B cell (primary cell): ENCODE measurements at regions not wholly inside any gene's neighbourhood (a gene's known extent, or its start where the extent isn't known, plus 50 kb on each side); places are given as distances from the start of the nearest gene placed in this dataset.

Experiments
- ATAC-seq: fragments of 200-7000 bp; cut with Tn5 transposase; one replicate; pipeline ENCODE4 v1.10.0; 2021; ENCODE audit warnings: low read depth, mild to moderate bottlenecking, moderate number of reproducible peaks, moderate library complexity
- CTCF ChIA-PET: fragments of 350-600 bp; sonication (Branson Sonifier 250); formaldehyde crosslinking; loops from one replicate; lab custom pipeline; 2021; ENCODE audit warnings: antibody characterized with exemption, inconsistent platforms; lab: Charles Lee
- POLR2A ChIA-PET: fragments of 350-600 bp; sonication (Branson Sonifier 250); formaldehyde crosslinking; loops from one replicate; lab custom pipeline; 2021; ENCODE audit warnings: antibody characterized with exemption; lab: Charles Lee
- DNase-seq: peaks from one replicate; pipeline ENCODE4 v3.0.0; 2013
- H2AFZ ChIP-seq: 2 replicates; pipeline ENCODE4 v1.6.1; 2012; ENCODE audit warnings: mild to moderate bottlenecking, low read depth, low read length; ENCODE audit not compliant: insufficient read depth, poor library complexity, severe bottlenecking
- H3K27ac ChIP-seq, 2 donors: 1 replicate in 1 of 2; 2 replicates in 1 of 2; pipeline ENCODE4 v1.5.1; 2012 to 2013; ENCODE audit warnings: low read length in 2 of 2, mild to moderate bottlenecking in 2 of 2, moderate library complexity in 1 of 2
- H3K27me3 ChIP-seq, 4 experiments: fragments of 200-600 bp in 1 of 4; sonication (generic) in 1 of 4; replicated peaks in 1 of 4; 1 replicate in 2 of 4; 2 replicates in 2 of 4; pipeline versions ENCODE4 v1.6.1 to v1.7.0; 2013 to 2016; ENCODE audit warnings: low read length in 3 of 4, mild to moderate bottlenecking in 2 of 4, mixed read lengths in 1 of 4, moderate library complexity in 1 of 4; ENCODE audit not compliant: insufficient read depth in 4 of 4, control insufficient read depth in 3 of 4; ENCODE audit errors: control extremely low read depth in 1 of 4
- H3K36me3 ChIP-seq, 2 experiments: replicated peaks in 1 of 2; 1 replicate in 1 of 2; 2 replicates in 1 of 2; pipeline versions ENCODE4 v1.6.1 to v1.7.1; 2013; ENCODE audit warnings: low read length in 1 of 2; ENCODE audit not compliant: insufficient read depth in 2 of 2, control insufficient read depth in 1 of 2; ENCODE audit errors: control extremely low read depth in 1 of 2, extremely low read depth in 1 of 2
- H3K4me1 ChIP-seq, 2 donors: fragments of 200-600 bp in 1 of 2; sonication (generic) in 1 of 2; 1 replicate in 1 of 2; 2 replicates in 1 of 2; pipeline versions ENCODE4 v1.5.1 to v1.6.1; 2013 to 2017; ENCODE audit warnings: low read length in 2 of 2; ENCODE audit not compliant: control insufficient read depth in 2 of 2, insufficient read depth in 2 of 2
- H3K4me2 ChIP-seq: replicated peaks from 2 replicates; pipeline ENCODE3; 2012; ENCODE audit warnings: mild to moderate bottlenecking, low read depth, low read length; ENCODE audit not compliant: poor library complexity, severe bottlenecking
- H3K4me3 ChIP-seq, 5 experiments: fragments of 200-600 bp in 1 of 5; sonication (generic) in 1 of 5; 1 replicate in 3 of 5; 2 replicates in 2 of 5; pipeline versions ENCODE4 v1.5.1 to v1.7.0; 2011 to 2016; ENCODE audit warnings: low read length in 4 of 5, mild to moderate bottlenecking in 4 of 5, low read depth in 2 of 5, control low read depth in 1 of 5, moderate library complexity in 1 of 5; ENCODE audit not compliant: insufficient read depth in 1 of 5; ENCODE audit errors: control extremely low read depth in 1 of 5, extremely low read depth in 1 of 5
- H3K79me2 ChIP-seq: fragments of 200-600 bp; sonication (generic); one replicate; pipeline ENCODE4 v1.6.0; 2016; ENCODE audit warnings: low read length; ENCODE audit not compliant: control insufficient read depth, insufficient read depth
- H3K9ac ChIP-seq: fragments of 200-600 bp; sonication (generic); 2 replicates; pipeline ENCODE4 v1.6.1; 2017; ENCODE audit warnings: mild to moderate bottlenecking, low read length, moderate library complexity
- H3K9me3 ChIP-seq, 3 donors: one replicate each; pipeline versions ENCODE4 v1.6.1 to v1.7.1; 2013; ENCODE audit warnings: low read length in 2 of 3; ENCODE audit not compliant: control insufficient read depth in 2 of 3, insufficient read depth in 1 of 3; ENCODE audit errors: control extremely low read depth in 1 of 3
- H4K20me1 ChIP-seq: 2 replicates; pipeline ENCODE4 v1.6.0; 2012; ENCODE audit warnings: mild to moderate bottlenecking, low read length; ENCODE audit not compliant: insufficient read depth, control insufficient read depth, poor library complexity, severe bottlenecking
- H3K27ac Mint-ChIP-seq: one replicate; pipeline ENCODE4 v1.8.0; 2021; ENCODE audit warnings: mixed read lengths
- H3K27me3 Mint-ChIP-seq: one replicate; pipeline ENCODE4 v1.8.0; 2021; ENCODE audit warnings: mixed read lengths
- H3K4me1 Mint-ChIP-seq: one replicate; pipeline ENCODE4 v1.8.0; 2021; ENCODE audit warnings: mixed read lengths
- H3K4me3 Mint-ChIP-seq: one replicate; pipeline ENCODE4 v1.8.0; 2021; ENCODE audit warnings: mixed read lengths
- H3K9me3 Mint-ChIP-seq: one replicate; pipeline ENCODE4 v1.8.0; 2022; ENCODE audit warnings: mixed read lengths; ENCODE audit not compliant: insufficient read depth
- EZH2 ChIP-seq: IDR thresholded peaks from 2 replicates; pipeline ENCODE4 v1.6.1; 2012; ENCODE audit warnings: borderline replicate concordance, low read depth, mild to moderate bottlenecking, moderate library complexity, low read length; ENCODE audit not compliant: insufficient read depth, poor library complexity, severe bottlenecking
- WGBS: methylation state at CpG from one replicate; pipeline ENCODE4 v1.1.5; 2013; ENCODE audit warnings: missing lambda C conversion rate; ENCODE audit not compliant: insufficient coverage; 5-methylcytosine and 5-hydroxymethylcytosine counted together
- intact Hi-C: fragments of 100-400 bp; cut with micrococcal nuclease; formaldehyde crosslinking; loops from one replicate; pipeline ENCODE4 v1.10.0; 2022
- TF ChIP-seq, protein P1 (sequence below): fragments of 200-600 bp; IDR thresholded peaks from one replicate; pipeline ENCODE4 v1.8.0; 2022; ENCODE audit warnings: antibody characterized with exemption, mild to moderate bottlenecking

DNA sequence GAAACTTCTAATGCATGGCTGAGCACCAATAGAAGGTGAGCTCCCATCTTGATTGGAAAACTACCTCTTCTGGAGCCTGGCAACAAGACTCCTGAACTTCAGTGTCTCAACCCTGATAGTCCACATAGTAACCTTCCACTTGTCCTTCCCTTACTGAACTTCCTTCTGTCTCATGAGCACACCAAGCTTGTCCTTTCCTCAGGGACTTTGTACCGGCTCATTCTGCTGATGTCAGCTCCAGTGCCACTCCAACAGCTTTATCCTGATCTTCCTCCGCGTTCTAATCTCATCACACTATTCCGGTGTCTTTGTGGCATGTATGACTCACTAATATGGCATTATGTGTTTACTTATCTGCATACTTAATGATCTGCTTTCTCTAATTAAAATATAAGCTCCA, 862.0 kb upstream of the ID2 start:
- no CpG with 5 or more reads among the region's 4 CpGs for WGBS
- Histone ChIP-seq H3K27me3 (no peaks in the 10 kb centered on the region), H4K20me1 (no peaks in the 10 kb centered on the region), H3K36me3 (no peaks in the 10 kb centered on the region), H3K4me1 (no peaks in the 10 kb centered on the region), H3K4me2 (no peak overlapping the region), H2AFZ (no peak overlapping the region), H3K9me3 (peaks cover 0 to 2% (median 0%) of the 10 kb centered on the region in 3 donors), H3K4me3 (no peak overlapping the region), H3K79me2 (no peaks in the 10 kb centered on the region), H3K9ac (no peak overlapping the region), H3K27ac (no peak overlapping the region)
- ChIA-PET POLR2A (no interaction called here), CTCF (interaction anchor here (0.6 kb wide), 1 partner anchor 9 kb away, joined by 3 read pairs; no protein-coding TSS in a partner anchor)
- no peak for ATAC-seq
- Mint-ChIP-seq H3K4me1 (no peaks in the 10 kb centered on the region), H3K9me3 (no peaks in the 10 kb centered on the region), H3K4me3 (no peak overlapping the region), H3K27me3 (peaks cover 10% of the 10 kb centered on the region), H3K27ac (no peak overlapping the region)
- DNase-seq: no peak
- intact Hi-C loops: no loop called here
- TF ChIP-seq, protein P1, sequence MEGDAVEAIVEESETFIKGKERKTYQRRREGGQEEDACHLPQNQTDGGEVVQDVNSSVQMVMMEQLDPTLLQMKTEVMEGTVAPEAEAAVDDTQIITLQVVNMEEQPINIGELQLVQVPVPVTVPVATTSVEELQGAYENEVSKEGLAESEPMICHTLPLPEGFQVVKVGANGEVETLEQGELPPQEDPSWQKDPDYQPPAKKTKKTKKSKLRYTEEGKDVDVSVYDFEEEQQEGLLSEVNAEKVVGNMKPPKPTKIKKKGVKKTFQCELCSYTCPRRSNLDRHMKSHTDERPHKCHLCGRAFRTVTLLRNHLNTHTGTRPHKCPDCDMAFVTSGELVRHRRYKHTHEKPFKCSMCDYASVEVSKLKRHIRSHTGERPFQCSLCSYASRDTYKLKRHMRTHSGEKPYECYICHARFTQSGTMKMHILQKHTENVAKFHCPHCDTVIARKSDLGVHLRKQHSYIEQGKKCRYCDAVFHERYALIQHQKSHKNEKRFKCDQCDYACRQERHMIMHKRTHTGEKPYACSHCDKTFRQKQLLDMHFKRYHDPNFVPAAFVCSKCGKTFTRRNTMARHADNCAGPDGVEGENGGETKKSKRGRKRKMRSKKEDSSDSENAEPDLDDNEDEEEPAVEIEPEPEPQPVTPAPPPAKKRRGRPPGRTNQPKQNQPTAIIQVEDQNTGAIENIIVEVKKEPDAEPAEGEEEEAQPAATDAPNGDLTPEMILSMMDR: no peak
- TF ChIP-seq EZH2: no peak

DNA sequence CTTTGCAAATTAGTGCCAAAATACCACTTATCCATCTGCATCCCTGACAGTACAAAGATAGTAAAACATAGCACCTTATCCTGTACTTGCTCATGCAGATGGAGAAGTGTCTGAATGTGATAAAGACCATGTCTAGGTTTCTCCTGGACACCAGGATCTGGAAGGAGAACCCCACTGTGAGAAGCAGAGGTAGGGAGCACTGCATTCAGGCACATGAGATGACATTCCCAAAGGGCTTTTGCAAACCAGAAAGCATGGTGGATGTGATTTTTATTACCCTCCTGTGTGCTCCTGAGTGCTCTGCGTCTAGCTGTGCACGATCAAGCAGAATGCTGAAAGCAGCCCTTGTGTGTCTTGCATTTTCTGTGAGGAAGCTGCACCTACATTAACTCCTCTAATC, 857.6 kb upstream of the ID2 start:
- Histone ChIP-seq H3K27me3 (no peaks in the 10 kb centered on the region), H3K4me3 (no peak overlapping the region), H3K27ac (no peak overlapping the region), H3K9ac (no peak overlapping the region), H4K20me1 (no peaks in the 10 kb centered on the region), H3K4me1 (no peaks in the 10 kb centered on the region), H3K79me2 (no peaks in the 10 kb centered on the region), H3K36me3 (no peaks in the 10 kb centered on the region), H3K4me2 (no peak overlapping the region), H2AFZ (no peak overlapping the region), H3K9me3 (peaks cover 0 to 2% (median 0%) of the 10 kb centered on the region in 3 donors)
- DNase-seq: no peak
- Mint-ChIP-seq H3K27me3 (no peaks in the 10 kb centered on the region), H3K4me1 (no peaks in the 10 kb centered on the region), H3K27ac (no peak overlapping the region), H3K4me3 (no peak overlapping the region), H3K9me3 (no peaks in the 10 kb centered on the region)
- ChIA-PET CTCF (no interaction called here), POLR2A (no interaction called here)
- WGBS: 100% methylated on average over 1 of the region's 2 CpGs
- intact Hi-C loops: no loop called here
- TF ChIP-seq, protein P1: no peak
- TF ChIP-seq EZH2: no peak
- no peak for ATAC-seq
